ENCODE measurements at regions not wholly inside any gene's neighbourhood (a gene's known extent, or its start where the extent isn't known, plus 50 kb on each side); places are given as distances from the start of the nearest gene placed in this dataset.
"Not testable (repeated sequence)": the region's sequence is repeated elsewhere in the genome, so short reads cannot be mapped to it uniquely, and the experiment has no call there.

GRCh38 chr5:84435861-84436346 is 51.2 kb upstream of the EDIL3 start:
- H2AK5ac ChIP-seq (ENCODE audit: low read depth, low read length); H4K91ac ChIP-seq (replicated peaks; ENCODE audit: insufficient read length, low read length); H2BK15ac ChIP-seq (ENCODE audit: low read length); H3K9ac ChIP-seq (replicated peaks in 1 of 4; ENCODE audit: extremely low read depth in 1 of 4, low read depth in 3 of 4, low read length in 3 of 4); H3K4me3 ChIP-seq (ENCODE audit: extremely low read depth in 1 of 4, insufficient read depth in 2 of 4, low read depth in 3 of 4, low read length in 4 of 4); H3K9me3 ChIP-seq (ENCODE audit: insufficient read depth in 2 of 2, low read depth in 1 of 2, low read length in 1 of 2); H3K14ac ChIP-seq (ENCODE audit: insufficient read length); POLR2A ChIA-PET (ENCODE audit: partially characterized antibody); H3K56ac ChIP-seq (replicated peaks; ENCODE audit: insufficient read length, low read depth, low read length); H4K20me1 ChIP-seq (replicated peaks in 1 of 2; ENCODE audit: control insufficient read depth in 1 of 2, insufficient read depth in 2 of 2, low read length in 2 of 2); H3K79me1 ChIP-seq (ENCODE audit: low read depth, low read length); H2BK5ac ChIP-seq (ENCODE audit: low read depth, low read length); FAIRE-seq; H3K36me3 ChIP-seq (ENCODE audit: control insufficient read depth in 2 of 4, insufficient read depth in 4 of 4, low read length in 3 of 4); H3K27ac ChIP-seq (ENCODE audit: low read depth, low read length); H2AFZ ChIP-seq (ENCODE audit: low read length); H3K4me1 ChIP-seq (replicated peaks in 1 of 4; ENCODE audit: control insufficient read depth in 3 of 4, insufficient read depth in 4 of 4, low read length in 3 of 4); CTCF ChIA-PET (ENCODE audit: partially characterized antibody); H2BK12ac ChIP-seq (ENCODE audit: low read depth, low read length); H3K23me2 ChIP-seq (ENCODE audit: low read depth, low read length); H3K27me3 ChIP-seq (replicated peaks in 1 of 4; ENCODE audit: control insufficient read depth in 3 of 4, extremely low read depth in 1 of 4, insufficient read depth in 3 of 4, low read length in 3 of 4); H3K18ac ChIP-seq (ENCODE audit: extremely low read depth, low read length); DNase-seq (ENCODE audit: low read depth in 1 of 2, low spot score in 2 of 2); H3K79me2 ChIP-seq (ENCODE audit: control insufficient read depth in 1 of 2, insufficient read depth in 2 of 2, low read length in 2 of 2); H4K5ac ChIP-seq (ENCODE audit: insufficient read length, low read depth, low read length); H4K8ac ChIP-seq (ENCODE audit: extremely low read depth, insufficient read depth, low read length); H2BK20ac ChIP-seq (ENCODE audit: low read length); H3K4ac ChIP-seq (replicated peaks; ENCODE audit: insufficient read length, low read depth, low read length); H2BK120ac ChIP-seq (replicated peaks; ENCODE audit: low read depth, low read length); H3K23ac ChIP-seq (ENCODE audit: insufficient read length); H3K4me2 ChIP-seq (ENCODE audit: insufficient read depth in 1 of 2, low read depth in 2 of 2, low read length in 2 of 2): not testable (repeated sequence)
- WGBS, 2 experiments (ENCODE audit: extremely low coverage in 1 of 2, insufficient coverage in 1 of 2, insufficient read length in 1 of 2, insufficient replicate concordance in 2 of 2, low coverage in 1 of 2, low lambda C conversion rate in 2 of 2, missing lambda C conversion rate in 1 of 2): 91% methylated on average over 8 of the region's 8 CpGs; no CpG with 5 or more reads in 1 of the 2 experiments

Measured in H1 (cell line).